Endodermal cell (in vitro differentiated cells): ENCODE measurements at regions not wholly inside any gene's neighbourhood (a gene's known extent, or its start where the extent isn't known, plus 50 kb on each side); places are given as distances from the start of the nearest gene placed in this dataset.

Experiments
- DNase-seq: peaks from one replicate; pipeline ENCODE4 v3.0.0-alpha.2; 2017
- H3K27ac ChIP-seq: 2 replicates; pipeline ENCODE4 v1.5.1; 2013; ENCODE audit warnings: mild to moderate bottlenecking, low read depth, low read length, moderate library complexity
- H3K27me3 ChIP-seq: 2 replicates; pipeline ENCODE4 v1.6.1; 2013; ENCODE audit warnings: mild to moderate bottlenecking, low read length, moderate library complexity; ENCODE audit not compliant: insufficient read depth, control insufficient read depth, poor library complexity, severe bottlenecking
- H3K36me3 ChIP-seq: 2 replicates; pipeline ENCODE4 v1.7.0; 2013; ENCODE audit warnings: mild to moderate bottlenecking, low read length, moderate library complexity; ENCODE audit not compliant: control insufficient read depth, insufficient read depth
- H3K4me1 ChIP-seq: one replicate; pipeline ENCODE4 v1.7.0; 2013; ENCODE audit warnings: low read length; ENCODE audit not compliant: control insufficient read depth, insufficient read depth
- H3K4me3 ChIP-seq: 2 replicates; pipeline ENCODE4 v1.5.1; 2013; ENCODE audit warnings: mild to moderate bottlenecking, low read length, moderate library complexity
- H3K9ac ChIP-seq: 2 replicates; pipeline ENCODE4 v1.6.1; 2013; ENCODE audit warnings: mild to moderate bottlenecking, low read length, moderate library complexity; ENCODE audit not compliant: poor library complexity, severe bottlenecking; ENCODE audit errors: extremely low read depth
- H3K9me3 ChIP-seq: 2 replicates; pipeline ENCODE4 v1.6.1; 2013; ENCODE audit warnings: mild to moderate bottlenecking, low read length, moderate library complexity; ENCODE audit not compliant: control insufficient read depth
- H3K27ac Mint-ChIP-seq: 2 replicates; pipeline ENCODE4 v1.8.0; 2020; ENCODE audit warnings: mixed read lengths
- H3K27me3 Mint-ChIP-seq: 2 replicates; pipeline ENCODE4 v1.8.0; 2021; ENCODE audit warnings: mild to moderate bottlenecking, mixed read lengths; ENCODE audit not compliant: insufficient read depth
- H3K36me3 Mint-ChIP-seq: 2 replicates; pipeline ENCODE4 v1.8.0; 2020; ENCODE audit warnings: low read depth, mixed read lengths
- H3K4me1 Mint-ChIP-seq: 2 replicates; pipeline ENCODE4 v1.8.0; 2020; ENCODE audit warnings: mixed read lengths
- H3K4me3 Mint-ChIP-seq: 2 replicates; pipeline ENCODE4 v1.8.0; 2020; ENCODE audit warnings: mild to moderate bottlenecking, moderate library complexity, mixed read lengths
- H3K9me3 Mint-ChIP-seq: 2 replicates; pipeline ENCODE4 v1.8.0; 2020; ENCODE audit warnings: mild to moderate bottlenecking, mixed read lengths
- WGBS, 2 experiments: methylation state at CpG; one replicate each; pipeline versions ENCODE4 v1.1.5 to v1.1.7; 2013; ENCODE audit warnings: missing lambda C conversion rate in 2 of 2, mixed read lengths in 1 of 2; ENCODE audit not compliant: insufficient coverage in 1 of 2, insufficient read length in 1 of 2; 5-methylcytosine and 5-hydroxymethylcytosine counted together
- TF ChIP-seq, protein P1 (sequence below): fragments of 200-600 bp; sonication (generic); conservative IDR thresholded peaks from 2 replicates; pipeline ENCODE4 v1.5.0; 2021; ENCODE audit warnings: antibody characterized with exemption, mild to moderate bottlenecking

DNA sequence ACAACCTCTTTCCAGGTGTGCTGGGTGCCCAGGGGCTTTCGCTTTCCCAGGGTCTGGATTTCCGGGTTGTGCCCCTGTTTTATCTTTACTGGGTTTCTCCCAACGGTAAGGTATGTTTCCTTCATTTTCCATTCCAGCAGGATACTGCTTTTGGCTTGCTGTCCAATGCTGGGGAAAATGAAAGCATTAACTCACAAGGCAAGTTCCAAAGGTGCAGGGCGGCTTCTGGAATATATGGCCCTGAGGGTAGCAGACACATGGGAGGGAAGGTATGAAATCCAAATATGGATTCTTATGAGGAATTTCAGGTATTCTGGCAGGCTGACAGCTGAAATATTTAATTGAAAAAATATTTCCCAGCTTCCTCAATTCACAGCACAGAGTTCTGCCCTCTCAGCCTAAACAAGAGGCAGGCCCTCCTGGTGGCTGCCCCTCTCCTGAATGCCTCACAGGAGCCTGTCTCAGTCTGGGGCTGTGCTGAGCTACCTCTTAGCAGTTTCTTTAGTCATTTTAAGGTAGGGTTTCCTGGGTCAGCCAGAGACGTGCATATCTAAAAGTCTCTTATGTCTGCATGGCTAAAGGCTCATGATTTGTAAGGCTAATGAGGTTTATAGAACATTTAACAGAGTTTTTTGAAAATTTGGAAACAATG lies 318.6 kb upstream of the B3GAT1 start:
- Histone ChIP-seq H3K9me3 (no peaks in the 10 kb centered on the region), H3K4me3 (no peak overlapping the region), H3K4me1 (peaks cover 42% of the 10 kb centered on the region), H3K36me3 (no peaks in the 10 kb centered on the region), H3K27ac (peak overlapping the region; percentile 90), H3K27me3 (no peaks in the 10 kb centered on the region), H3K9ac (no peak overlapping the region)
- peak overlapping the region; percentile 83 for H3K27ac Mint-ChIP-seq
- no peak overlapping the region for H3K4me3 Mint-ChIP-seq
- TF ChIP-seq, protein P1, sequence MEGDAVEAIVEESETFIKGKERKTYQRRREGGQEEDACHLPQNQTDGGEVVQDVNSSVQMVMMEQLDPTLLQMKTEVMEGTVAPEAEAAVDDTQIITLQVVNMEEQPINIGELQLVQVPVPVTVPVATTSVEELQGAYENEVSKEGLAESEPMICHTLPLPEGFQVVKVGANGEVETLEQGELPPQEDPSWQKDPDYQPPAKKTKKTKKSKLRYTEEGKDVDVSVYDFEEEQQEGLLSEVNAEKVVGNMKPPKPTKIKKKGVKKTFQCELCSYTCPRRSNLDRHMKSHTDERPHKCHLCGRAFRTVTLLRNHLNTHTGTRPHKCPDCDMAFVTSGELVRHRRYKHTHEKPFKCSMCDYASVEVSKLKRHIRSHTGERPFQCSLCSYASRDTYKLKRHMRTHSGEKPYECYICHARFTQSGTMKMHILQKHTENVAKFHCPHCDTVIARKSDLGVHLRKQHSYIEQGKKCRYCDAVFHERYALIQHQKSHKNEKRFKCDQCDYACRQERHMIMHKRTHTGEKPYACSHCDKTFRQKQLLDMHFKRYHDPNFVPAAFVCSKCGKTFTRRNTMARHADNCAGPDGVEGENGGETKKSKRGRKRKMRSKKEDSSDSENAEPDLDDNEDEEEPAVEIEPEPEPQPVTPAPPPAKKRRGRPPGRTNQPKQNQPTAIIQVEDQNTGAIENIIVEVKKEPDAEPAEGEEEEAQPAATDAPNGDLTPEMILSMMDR = no peak
- peaks cover 70% of the 10 kb centered on the region for H3K4me1 Mint-ChIP-seq
- no peaks in the 10 kb centered on the region for H3K36me3 Mint-ChIP-seq
- H3K9me3 Mint-ChIP-seq = no peaks in the 10 kb centered on the region
- WGBS, 2 experiments = 72 to 75% methylated on average over 5 of the region's 5 CpGs
- H3K27me3 Mint-ChIP-seq = peaks cover 6% of the 10 kb centered on the region
- peak; percentile 64 for DNase-seq

GRCh38 chr11:134730101-134730500 lies 318.1 kb upstream of the B3GAT1 start:
- no peaks in the 10 kb centered on the region for H3K27me3 ChIP-seq
- H3K4me3 Mint-ChIP-seq = no peak overlapping the region
- 83 to 85% methylated on average over 3 to 4 of the region's 4 CpGs for WGBS, 2 experiments
- peaks cover 74% of the 10 kb centered on the region for H3K4me1 Mint-ChIP-seq
- H3K9me3 ChIP-seq = no peaks in the 10 kb centered on the region
- H3K4me1 ChIP-seq = peaks cover 42% of the 10 kb centered on the region
- H3K27ac Mint-ChIP-seq = no peak overlapping the region
- TF ChIP-seq, protein P1 = no peak
- H3K27me3 Mint-ChIP-seq = peaks cover 9% of the 10 kb centered on the region
- peak overlapping the region; percentile 90 for H3K27ac ChIP-seq
- no peak overlapping the region for H3K9ac ChIP-seq
- H3K36me3 ChIP-seq = no peaks in the 10 kb centered on the region
- no peaks in the 10 kb centered on the region for H3K36me3 Mint-ChIP-seq
- H3K4me3 ChIP-seq = no peak overlapping the region
- no peak for DNase-seq
- no peaks in the 10 kb centered on the region for H3K9me3 Mint-ChIP-seq

- H3K27ac Mint-ChIP-seq = no peak overlapping the region
- TF ChIP-seq, protein P1 = no peak
- peaks cover 56% of the 10 kb centered on the region for H3K4me1 Mint-ChIP-seq
- no peaks in the 10 kb centered on the region for H3K9me3 ChIP-seq
- no peaks in the 10 kb centered on the region for H3K27me3 ChIP-seq
- H3K4me3 ChIP-seq = no peak overlapping the region
- H3K36me3 Mint-ChIP-seq = no peaks in the 10 kb centered on the region
- DNase-seq = no peak
- peaks cover 11% of the 10 kb centered on the region for H3K27me3 Mint-ChIP-seq
- H3K9me3 Mint-ChIP-seq = no peaks in the 10 kb centered on the region
- no peak overlapping the region for H3K4me3 Mint-ChIP-seq
- no peaks in the 10 kb centered on the region for H3K36me3 ChIP-seq
- H3K9ac ChIP-seq = no peak overlapping the region
- H3K27ac ChIP-seq = no peak overlapping the region
- H3K4me1 ChIP-seq = peaks cover 25% of the 10 kb centered on the region
- 89% methylated on average over 9 of the region's 9 CpGs for WGBS, 2 experiments
These were observed 316.1 kb upstream of the B3GAT1 start for GRCh38 chr11:134728186-134728585.
